MM.1S (cell line): ENCODE measurements at regions not wholly inside any gene's neighbourhood (a gene's known extent, or its start where the extent isn't known, plus 50 kb on each side); places are given as distances from the start of the nearest gene placed in this dataset.

Experiments used
- DNase-seq: peaks from one replicate; pipeline ENCODE4 v3.0.0-alpha.2; 2015
- H2AFZ ChIP-seq: fragments of 300-600 bp; sonication (generic); 2 replicates; pipeline ENCODE4 v1.6.0; 2016; ENCODE audit warnings: antibody characterized with exemption, low read length
- H3F3A ChIP-seq: fragments of 300-600 bp; sonication (generic); 2 replicates; pipeline ENCODE4 v1.6.1; 2016; ENCODE audit warnings: mild to moderate bottlenecking, antibody characterized with exemption, low read length, moderate library complexity, mixed read lengths; ENCODE audit not compliant: insufficient read depth
- H3K27ac ChIP-seq: fragments of 300-600 bp; sonication (generic); 2 replicates; pipeline ENCODE4 v1.5.1; 2016; ENCODE audit warnings: mild to moderate bottlenecking, low read length
- H3K27me3 ChIP-seq: fragments of 300-600 bp; sonication (generic); replicated peaks from 2 replicates; pipeline ENCODE4 v1.6.0; 2016; ENCODE audit warnings: low read length; ENCODE audit not compliant: insufficient read depth
- H3K36me3 ChIP-seq: fragments of 300-600 bp; sonication (generic); replicated peaks from 2 replicates; pipeline ENCODE4 v1.6.1; 2016; ENCODE audit warnings: mild to moderate bottlenecking, low read length, mixed read lengths; ENCODE audit not compliant: insufficient read depth
- H3K4me1 ChIP-seq: fragments of 300-600 bp; sonication (generic); 2 replicates; pipeline ENCODE4 v1.6.1; 2016; ENCODE audit warnings: low read length, mixed read lengths
- H3K4me2 ChIP-seq: fragments of 300-600 bp; sonication (generic); 2 replicates; pipeline ENCODE4 v1.6.0; 2016; ENCODE audit warnings: low read depth, low read length
- H3K4me3 ChIP-seq: fragments of 300-600 bp; sonication (generic); 2 replicates; pipeline ENCODE4 v1.5.1; 2016; ENCODE audit warnings: low read length, mixed read lengths
- H3K79me2 ChIP-seq: fragments of 300-600 bp; sonication (generic); 2 replicates; pipeline ENCODE4 v1.6.1; 2016; ENCODE audit warnings: mixed run types, low read length, mixed read lengths
- H3K9ac ChIP-seq: fragments of 300-600 bp; sonication (generic); 2 replicates; pipeline ENCODE4 v1.6.1; 2016; ENCODE audit warnings: low read length, mixed read lengths
- H3K9me2 ChIP-seq: fragments of 300-600 bp; sonication (generic); replicated peaks from 2 replicates; pipeline ENCODE4 v1.6.1; 2016; ENCODE audit warnings: mild to moderate bottlenecking, low read length, mixed read lengths; ENCODE audit not compliant: insufficient read depth
- H3K9me3 ChIP-seq: fragments of 300-600 bp; sonication (generic); replicated peaks from 2 replicates; pipeline ENCODE4 v1.6.1; 2016; ENCODE audit warnings: mild to moderate bottlenecking, low read length, mixed read lengths; ENCODE audit not compliant: insufficient read depth
- H4K20me1 ChIP-seq: fragments of 300-600 bp; sonication (generic); 2 replicates; pipeline ENCODE4 v1.6.1; 2016; ENCODE audit warnings: mild to moderate bottlenecking, low read length, moderate library complexity, mixed read lengths; ENCODE audit not compliant: insufficient read depth
- EZH2 ChIP-seq: fragments of 300-600 bp; sonication (generic); optimal IDR thresholded peaks from 2 replicates; pipeline ENCODE3; 2017; ENCODE audit warnings: low read depth, mild to moderate bottlenecking, antibody characterized with exemption, low read length, mixed read lengths
- EZH2phosphoT487 ChIP-seq: fragments of 300-600 bp; sonication (generic); IDR thresholded peaks from 2 replicates; pipeline ENCODE4 v1.6.1; 2018; ENCODE audit warnings: antibody characterized with exemption, low read length
- TF ChIP-seq, protein P1 (sequence below): fragments of 300-600 bp; sonication (generic); IDR thresholded peaks from 2 replicates; pipeline ENCODE4 v1.5.1; 2016; ENCODE audit warnings: antibody characterized with exemption, low read length, mixed read lengths

GRCh38 chr2:224178056-224178455, 139.0 kb upstream of the SERPINE2 start:
- H3K9ac ChIP-seq: no peak overlapping the region
- no peak overlapping the region for H3K4me3 ChIP-seq
- no peak for TF ChIP-seq EZH2phosphoT487
- TF ChIP-seq, protein P1, sequence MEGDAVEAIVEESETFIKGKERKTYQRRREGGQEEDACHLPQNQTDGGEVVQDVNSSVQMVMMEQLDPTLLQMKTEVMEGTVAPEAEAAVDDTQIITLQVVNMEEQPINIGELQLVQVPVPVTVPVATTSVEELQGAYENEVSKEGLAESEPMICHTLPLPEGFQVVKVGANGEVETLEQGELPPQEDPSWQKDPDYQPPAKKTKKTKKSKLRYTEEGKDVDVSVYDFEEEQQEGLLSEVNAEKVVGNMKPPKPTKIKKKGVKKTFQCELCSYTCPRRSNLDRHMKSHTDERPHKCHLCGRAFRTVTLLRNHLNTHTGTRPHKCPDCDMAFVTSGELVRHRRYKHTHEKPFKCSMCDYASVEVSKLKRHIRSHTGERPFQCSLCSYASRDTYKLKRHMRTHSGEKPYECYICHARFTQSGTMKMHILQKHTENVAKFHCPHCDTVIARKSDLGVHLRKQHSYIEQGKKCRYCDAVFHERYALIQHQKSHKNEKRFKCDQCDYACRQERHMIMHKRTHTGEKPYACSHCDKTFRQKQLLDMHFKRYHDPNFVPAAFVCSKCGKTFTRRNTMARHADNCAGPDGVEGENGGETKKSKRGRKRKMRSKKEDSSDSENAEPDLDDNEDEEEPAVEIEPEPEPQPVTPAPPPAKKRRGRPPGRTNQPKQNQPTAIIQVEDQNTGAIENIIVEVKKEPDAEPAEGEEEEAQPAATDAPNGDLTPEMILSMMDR: no peak
- TF ChIP-seq EZH2: no peak
- H4K20me1 ChIP-seq: no peaks in the 10 kb centered on the region
- no peak for DNase-seq
- H3K9me3 ChIP-seq: no peaks in the 10 kb centered on the region
- H3K27ac ChIP-seq: no peak overlapping the region
- H3K27me3 ChIP-seq: no peaks in the 10 kb centered on the region
- no peaks in the 10 kb centered on the region for H3F3A ChIP-seq
- no peaks in the 10 kb centered on the region for H3K4me1 ChIP-seq
- no peak overlapping the region for H2AFZ ChIP-seq
- no peaks in the 10 kb centered on the region for H3K9me2 ChIP-seq
- no peak overlapping the region for H3K4me2 ChIP-seq
- no peaks in the 10 kb centered on the region for H3K36me3 ChIP-seq
- H3K79me2 ChIP-seq: no peaks in the 10 kb centered on the region

- Histone ChIP-seq H3K4me3 (no peak overlapping the region), H3K4me2 (no peak overlapping the region), H3K9ac (no peak overlapping the region), H3K27ac (no peak overlapping the region), H3K79me2 (no peaks in the 10 kb centered on the region), H3K9me3 (no peaks in the 10 kb centered on the region), H3F3A (no peaks in the 10 kb centered on the region), H2AFZ (no peak overlapping the region), H3K27me3 (no peaks in the 10 kb centered on the region), H3K36me3 (no peaks in the 10 kb centered on the region), H3K4me1 (no peaks in the 10 kb centered on the region), H3K9me2 (no peaks in the 10 kb centered on the region), H4K20me1 (no peaks in the 10 kb centered on the region)
- no peak for DNase-seq
- TF ChIP-seq, protein P1: no peak
- TF ChIP-seq EZH2 (no peak), EZH2phosphoT487 (no peak)
These were observed 136.5 kb upstream of the SERPINE2 start for GRCh38 chr2:224175538-224175937.

DNA sequence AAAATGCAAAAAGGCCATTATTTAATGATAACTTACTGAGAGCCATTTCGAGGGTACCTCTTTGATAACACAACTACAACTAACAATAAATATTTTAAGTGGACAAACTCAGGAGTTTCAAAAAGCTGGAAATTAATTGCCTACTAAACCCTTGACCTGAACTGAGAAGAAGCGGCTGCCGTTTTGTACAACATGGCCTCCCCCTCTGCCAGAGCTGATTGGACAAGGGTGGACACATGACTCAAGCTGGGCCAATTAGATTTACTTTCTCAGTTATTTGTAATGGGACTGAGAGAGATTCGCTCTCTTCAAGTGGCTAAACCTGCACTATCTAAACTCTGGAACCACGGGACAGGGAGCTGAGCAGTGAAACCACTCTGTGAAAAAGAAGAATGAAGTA, 135.9 kb upstream of the SERPINE2 start:
- Histone ChIP-seq H3K79me2 (no peaks in the 10 kb centered on the region), H2AFZ (no peak overlapping the region), H3K27ac (no peak overlapping the region), H3K36me3 (no peaks in the 10 kb centered on the region), H3K4me2 (no peak overlapping the region), H3F3A (no peaks in the 10 kb centered on the region), H3K9ac (no peak overlapping the region), H4K20me1 (no peaks in the 10 kb centered on the region), H3K4me3 (no peak overlapping the region), H3K9me3 (no peaks in the 10 kb centered on the region), H3K9me2 (no peaks in the 10 kb centered on the region), H3K4me1 (no peaks in the 10 kb centered on the region), H3K27me3 (no peaks in the 10 kb centered on the region)
- TF ChIP-seq, protein P1: no peak
- TF ChIP-seq EZH2: no peak
- no peak for TF ChIP-seq EZH2phosphoT487
- no peak for DNase-seq

- no peak for DNase-seq
- H2AFZ ChIP-seq: no peak overlapping the region
These were observed 135.4 kb upstream of the SERPINE2 start for GRCh38 chr2:224174521-224174920.

More at GRCh38 chr2:224174521-224174920, 135.4 kb upstream of the SERPINE2 start:
- Histone ChIP-seq H3K9me2 (no peaks in the 10 kb centered on the region), H3K4me3 (no peak overlapping the region), H3K9me3 (no peaks in the 10 kb centered on the region), H3K27me3 (no peaks in the 10 kb centered on the region), H3K4me2 (no peak overlapping the region), H3K36me3 (no peaks in the 10 kb centered on the region), H4K20me1 (no peaks in the 10 kb centered on the region), H3K79me2 (no peaks in the 10 kb centered on the region), H3K9ac (no peak overlapping the region), H3K27ac (no peak overlapping the region), H3K4me1 (no peaks in the 10 kb centered on the region), H3F3A (no peaks in the 10 kb centered on the region)
- TF ChIP-seq, protein P1: no peak
- no peak for TF ChIP-seq EZH2
- no peak for TF ChIP-seq EZH2phosphoT487
